Inferior parietal cortex (tissue), 1 donor: ENCODE measurements at regions not wholly inside any gene's neighbourhood (a gene's known extent, or its start where the extent isn't known, plus 50 kb on each side); places are given as distances from the start of the nearest gene placed in this dataset.

Experiments
- DNase-seq: peaks from one replicate; pipeline ENCODE4 v3.0.0-alpha.2; 2016; ENCODE audit errors: extremely low spot score

GRCh38 chr5:51034222-51034901, 348.9 kb upstream of the ISL1 start:
- DNase-seq = no peak

- no peak for DNase-seq
Measured at GRCh38 chr5:51039424-51040329, 343.6 kb upstream of the ISL1 start.

- DNase-seq = no peak
Measured at GRCh38 chr5:51043745-51044144, 339.5 kb upstream of the ISL1 start.

GRCh38 chr5:51047369-51047768, 335.9 kb upstream of the ISL1 start:
- DNase-seq = no peak

GRCh38 chr5:51053361-51053760, 329.9 kb upstream of the ISL1 start:
- DNase-seq = no peak

- no peak for DNase-seq
Measured at GRCh38 chr5:51060953-51061352, 322.3 kb upstream of the ISL1 start.

GRCh38 chr5:51072937-51073336, 310.3 kb upstream of the ISL1 start:
- DNase-seq = no peak

GRCh38 chr5:51082741-51083140, 300.5 kb upstream of the ISL1 start:
- DNase-seq = no peak

GRCh38 chr5:51091816-51092215, 291.4 kb upstream of the ISL1 start:
- DNase-seq = no peak

- no peak for DNase-seq
Measured at GRCh38 chr5:51095486-51095885, 287.8 kb upstream of the ISL1 start.

GRCh38 chr5:51096859-51097258, 286.4 kb upstream of the ISL1 start:
- DNase-seq = no peak

- DNase-seq = no peak
Measured at GRCh38 chr5:51099173-51099853, 283.9 kb upstream of the ISL1 start.

- no peak for DNase-seq
Measured at GRCh38 chr5:51104556-51104955, 278.7 kb upstream of the ISL1 start.

GRCh38 chr5:51109786-51110410, 273.4 kb upstream of the ISL1 start:
- no peak for DNase-seq

- DNase-seq = no peak
Measured at GRCh38 chr5:51131266-51131665, 252.0 kb upstream of the ISL1 start.

GRCh38 chr5:51138164-51138563, 245.1 kb upstream of the ISL1 start:
- no peak for DNase-seq

- no peak for DNase-seq
Measured at GRCh38 chr5:51148437-51148836, 234.8 kb upstream of the ISL1 start.

GRCh38 chr5:51156222-51156621, 227.0 kb upstream of the ISL1 start:
- no peak for DNase-seq

GRCh38 chr5:51156838-51157237, 226.4 kb upstream of the ISL1 start:
- no peak for DNase-seq

- DNase-seq = no peak
Measured at GRCh38 chr5:51159164-51159563, 224.1 kb upstream of the ISL1 start.

- DNase-seq = no peak
Measured at GRCh38 chr5:51159606-51160005, 223.6 kb upstream of the ISL1 start.

- no peak for DNase-seq
Measured at GRCh38 chr5:51162245-51162644, 221.0 kb upstream of the ISL1 start.
